ENCODE measurements at regions not wholly inside any gene's neighbourhood (a gene's known extent, or its start where the extent isn't known, plus 50 kb on each side); places are given as distances from the start of the nearest gene placed in this dataset.

GRCh38 chr3:165642761-165643420 is 194.3 kb downstream of the BCHE start:
- DNase-seq = peak in 1 of 2 experiments; percentile 4
- TF ChIP-seq POLR2A (IDR thresholded peaks at IDR 0.05; ENCODE audit: low read length) (no peak), GATA1 (IDR thresholded peaks at IDR 0.05; ENCODE audit: low read depth, low read length) (no peak)

GRCh38 chr3:165641569-165642310 is 195.5 kb downstream of the BCHE start:
- TF ChIP-seq GATA1 (IDR thresholded peaks at IDR 0.05; ENCODE audit: low read depth, low read length) (no peak), POLR2A (IDR thresholded peaks at IDR 0.05; ENCODE audit: low read length) (no peak)
- no peak for DNase-seq

- TF ChIP-seq GATA1 (IDR thresholded peaks at IDR 0.05; ENCODE audit: low read depth, low read length) (no peak), POLR2A (IDR thresholded peaks at IDR 0.05; ENCODE audit: low read length) (no peak)
- DNase-seq = no peak
Measured at GRCh38 chr3:165640970-165641369, 196.3 kb downstream of the BCHE start.

- no peak for TF ChIP-seq GATA1 (IDR thresholded peaks at IDR 0.05; ENCODE audit: low read depth, low read length)
- no peak for TF ChIP-seq POLR2A (IDR thresholded peaks at IDR 0.05; ENCODE audit: low read length)
- DNase-seq = no peak
Measured at GRCh38 chr3:165640031-165640430, 197.2 kb downstream of the BCHE start.

GRCh38 chr3:165638034-165638433 is 199.2 kb downstream of the BCHE start:
- no peak for DNase-seq
- TF ChIP-seq POLR2A (IDR thresholded peaks at IDR 0.05; ENCODE audit: low read length) (no peak), GATA1 (IDR thresholded peaks at IDR 0.05; ENCODE audit: low read depth, low read length) (no peak)

- TF ChIP-seq POLR2A (IDR thresholded peaks at IDR 0.05; ENCODE audit: low read length) (no peak), GATA1 (IDR thresholded peaks at IDR 0.05; ENCODE audit: low read depth, low read length) (no peak)
- no peak for DNase-seq
Measured at GRCh38 chr3:165636684-165637015, 200.6 kb downstream of the BCHE start.

- TF ChIP-seq POLR2A (IDR thresholded peaks at IDR 0.05; ENCODE audit: low read length) = no peak
- no peak for TF ChIP-seq GATA1 (IDR thresholded peaks at IDR 0.05; ENCODE audit: low read depth, low read length)
- no peak for DNase-seq
Measured at GRCh38 chr3:165635791-165636683, 201.2 kb downstream of the BCHE start.

- TF ChIP-seq POLR2A (IDR thresholded peaks at IDR 0.05; ENCODE audit: low read length) = no peak
- peak in 1 of 2 experiments; percentile 0 for DNase-seq
Measured at GRCh38 chr3:165624761-165625160, 212.5 kb downstream of the BCHE start.

- TF ChIP-seq GATA1 (IDR thresholded peaks at IDR 0.05; ENCODE audit: low read depth, low read length) (no peak), POLR2A (IDR thresholded peaks at IDR 0.05; ENCODE audit: low read length) (no peak)
- DNase-seq = no peak
Measured at GRCh38 chr3:165622356-165622755, 214.9 kb downstream of the BCHE start.

- DNase-seq = no peak
- TF ChIP-seq GATA1 (IDR thresholded peaks at IDR 0.05; ENCODE audit: low read depth, low read length) (no peak), POLR2A (IDR thresholded peaks at IDR 0.05; ENCODE audit: low read length) (no peak)
Measured at GRCh38 chr3:165619069-165619468, 218.2 kb downstream of the BCHE start.

- TF ChIP-seq POLR2A (IDR thresholded peaks at IDR 0.05; ENCODE audit: low read length) (no peak), GATA1 (IDR thresholded peaks at IDR 0.05; ENCODE audit: low read depth, low read length) (no peak)
- no peak for DNase-seq
Measured at GRCh38 chr3:165617134-165617533, 220.1 kb downstream of the BCHE start.

GRCh38 chr3:165614337-165614736 is 222.9 kb downstream of the BCHE start:
- no peak for DNase-seq
- TF ChIP-seq GATA1 (IDR thresholded peaks at IDR 0.05; ENCODE audit: low read depth, low read length) (no peak), POLR2A (IDR thresholded peaks at IDR 0.05; ENCODE audit: low read length) (no peak)

- no peak for DNase-seq
- no peak for TF ChIP-seq POLR2A (IDR thresholded peaks at IDR 0.05; ENCODE audit: low read length)
Measured at GRCh38 chr3:165613014-165613413, 224.2 kb downstream of the BCHE start.

- DNase-seq = no peak
- TF ChIP-seq POLR2A (IDR thresholded peaks at IDR 0.05; ENCODE audit: low read length) (no peak), GATA1 (IDR thresholded peaks at IDR 0.05; ENCODE audit: low read depth, low read length) (no peak)
Measured at GRCh38 chr3:165607221-165607620, 230.0 kb downstream of the BCHE start.

Data from erythroblast (primary cell).